ENCODE measurements at regions not wholly inside any gene's neighbourhood (a gene's known extent, or its start where the extent isn't known, plus 50 kb on each side); places are given as distances from the start of the nearest gene placed in this dataset.

- peak; percentile 17; the same call in 1 of the 3 replicates for ATAC-seq
- no peak for TF ChIP-seq ZNF8 (CRISPR knock-in tag; IDR thresholded peaks at IDR 0.05)
- TF ChIP-seq ISL1 (CRISPR knock-in tag; IDR thresholded peaks at IDR 0.05): no peak
- no peak for TF ChIP-seq ARNTL (CRISPR knock-in tag; IDR thresholded peaks at IDR 0.05; ENCODE audit: borderline replicate concordance, low read depth)
- TF ChIP-seq, protein P1, sequence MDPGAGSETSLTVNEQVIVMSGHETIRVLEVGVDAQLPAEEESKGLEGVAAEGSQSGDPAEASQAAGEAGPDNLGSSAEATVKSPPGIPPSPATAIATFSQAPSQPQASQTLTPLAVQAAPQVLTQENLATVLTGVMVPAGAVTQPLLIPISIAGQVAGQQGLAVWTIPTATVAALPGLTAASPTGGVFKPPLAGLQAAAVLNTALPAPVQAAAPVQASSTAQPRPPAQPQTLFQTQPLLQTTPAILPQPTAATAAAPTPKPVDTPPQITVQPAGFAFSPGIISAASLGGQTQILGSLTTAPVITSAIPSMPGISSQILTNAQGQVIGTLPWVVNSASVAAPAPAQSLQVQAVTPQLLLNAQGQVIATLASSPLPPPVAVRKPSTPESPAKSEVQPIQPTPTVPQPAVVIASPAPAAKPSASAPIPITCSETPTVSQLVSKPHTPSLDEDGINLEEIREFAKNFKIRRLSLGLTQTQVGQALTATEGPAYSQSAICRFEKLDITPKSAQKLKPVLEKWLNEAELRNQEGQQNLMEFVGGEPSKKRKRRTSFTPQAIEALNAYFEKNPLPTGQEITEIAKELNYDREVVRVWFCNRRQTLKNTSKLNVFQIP (CRISPR knock-in tag; IDR thresholded peaks at IDR 0.05; ENCODE audit: borderline replicate concordance, low read depth): no peak
- TF ChIP-seq TCF4 (CRISPR knock-in tag; IDR thresholded peaks at IDR 0.05; ENCODE audit: borderline replicate concordance): no peak
- no peak for TF ChIP-seq SNAI2 (CRISPR knock-in tag; IDR thresholded peaks at IDR 0.05)
- TF ChIP-seq PATZ1 (CRISPR knock-in tag; IDR thresholded peaks at IDR 0.05; ENCODE audit: borderline replicate concordance): no peak
- no peak for TF ChIP-seq GLIS3 (CRISPR knock-in tag; IDR thresholded peaks at IDR 0.05)
- TF ChIP-seq RARB (CRISPR knock-in tag; IDR thresholded peaks at IDR 0.05): no peak
- no peak for TF ChIP-seq ZFP3 (CRISPR knock-in tag; IDR thresholded peaks at IDR 0.05)
- TF ChIP-seq, protein P2, sequence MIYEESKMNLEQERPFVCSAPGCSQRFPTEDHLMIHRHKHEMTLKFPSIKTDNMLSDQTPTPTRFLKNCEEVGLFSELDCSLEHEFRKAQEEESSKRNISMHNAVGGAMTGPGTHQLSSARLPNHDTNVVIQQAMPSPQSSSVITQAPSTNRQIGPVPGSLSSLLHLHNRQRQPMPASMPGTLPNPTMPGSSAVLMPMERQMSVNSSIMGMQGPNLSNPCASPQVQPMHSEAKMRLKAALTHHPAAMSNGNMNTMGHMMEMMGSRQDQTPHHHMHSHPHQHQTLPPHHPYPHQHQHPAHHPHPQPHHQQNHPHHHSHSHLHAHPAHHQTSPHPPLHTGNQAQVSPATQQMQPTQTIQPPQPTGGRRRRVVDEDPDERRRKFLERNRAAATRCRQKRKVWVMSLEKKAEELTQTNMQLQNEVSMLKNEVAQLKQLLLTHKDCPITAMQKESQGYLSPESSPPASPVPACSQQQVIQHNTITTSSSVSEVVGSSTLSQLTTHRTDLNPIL (CRISPR knock-in tag; IDR thresholded peaks at IDR 0.05; ENCODE audit: low read depth): no peak
- TF ChIP-seq PPARA (CRISPR knock-in tag; IDR thresholded peaks at IDR 0.05; ENCODE audit: borderline replicate concordance): no peak
- no peak for TF ChIP-seq ZNF70 (CRISPR knock-in tag; IDR thresholded peaks at IDR 0.05)
Measured at GRCh38 chr9:109641372-109641659, 138.7 kb upstream of the PALM2AKAP2 start.

DNA sequence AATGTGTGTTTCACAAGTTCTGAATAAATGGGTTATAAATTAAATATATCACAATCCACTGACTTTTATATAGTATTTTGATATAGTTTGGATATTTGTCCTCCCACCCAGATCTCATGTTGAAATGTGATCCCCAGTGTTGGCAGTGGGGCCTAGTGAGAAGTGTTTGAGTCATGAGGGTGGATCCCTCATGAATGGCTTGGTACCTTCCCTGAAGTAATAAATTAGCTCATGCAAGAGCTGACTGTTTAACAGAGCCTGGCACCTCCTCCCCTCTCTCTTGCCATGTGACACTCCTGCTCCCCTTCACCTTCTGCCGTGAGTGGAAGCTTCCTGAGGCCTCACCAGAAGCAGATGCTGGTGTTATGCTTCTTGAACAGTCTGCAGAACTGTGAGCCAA is 127.9 kb upstream of the PALM2AKAP2 start:
- ATAC-seq: no peak
- TF ChIP-seq ZNF8 (CRISPR knock-in tag; IDR thresholded peaks at IDR 0.05) (no peak), TSHZ2 (CRISPR knock-in tag; IDR thresholded peaks at IDR 0.05) (no peak), CSDC2 (CRISPR knock-in tag; IDR thresholded peaks at IDR 0.05) (no peak), ZFP3 (CRISPR knock-in tag; IDR thresholded peaks at IDR 0.05) (no peak), ZNF565 (CRISPR knock-in tag; conservative IDR thresholded peaks at IDR 0.05; ENCODE audit: low read depth) (no peak), PATZ1 (CRISPR knock-in tag; IDR thresholded peaks at IDR 0.05; ENCODE audit: borderline replicate concordance) (no peak), PPARA (CRISPR knock-in tag; IDR thresholded peaks at IDR 0.05; ENCODE audit: borderline replicate concordance) (no peak), ARNTL (CRISPR knock-in tag; IDR thresholded peaks at IDR 0.05; ENCODE audit: borderline replicate concordance, low read depth) (no peak), RARB (CRISPR knock-in tag; IDR thresholded peaks at IDR 0.05) (no peak), ZNF70 (CRISPR knock-in tag; IDR thresholded peaks at IDR 0.05) (no peak)
- TF ChIP-seq, protein P2 (CRISPR knock-in tag; IDR thresholded peaks at IDR 0.05; ENCODE audit: low read depth): no peak

GRCh38 chr9:109652971-109653370 is 127.0 kb upstream of the PALM2AKAP2 start:
- ATAC-seq: peak; percentile 95
- TF ChIP-seq ZNF8 (CRISPR knock-in tag; IDR thresholded peaks at IDR 0.05) (no peak), TCF4 (CRISPR knock-in tag; IDR thresholded peaks at IDR 0.05; ENCODE audit: borderline replicate concordance) (no peak), PATZ1 (CRISPR knock-in tag; IDR thresholded peaks at IDR 0.05; ENCODE audit: borderline replicate concordance) (no peak), OSR1 (CRISPR knock-in tag; IDR thresholded peaks at IDR 0.05) (no peak), ISL1 (CRISPR knock-in tag; IDR thresholded peaks at IDR 0.05) (no peak), ZNF565 (CRISPR knock-in tag; conservative IDR thresholded peaks at IDR 0.05; ENCODE audit: low read depth) (no peak), SNAI2 (CRISPR knock-in tag; IDR thresholded peaks at IDR 0.05) (no peak), BACH2 (CRISPR knock-in tag; IDR thresholded peaks at IDR 0.05; ENCODE audit: borderline replicate concordance) (no peak), TOX (CRISPR knock-in tag; IDR thresholded peaks at IDR 0.05; ENCODE audit: borderline replicate concordance) (no peak)
- TF ChIP-seq, protein P2 (CRISPR knock-in tag; IDR thresholded peaks at IDR 0.05; ENCODE audit: low read depth): no peak

Data from SK-N-SH treated with all-trans-retinoic acid at 6 μM for 48 hours (cell line).